Naive thymus-derived CD4-positive, alpha-beta T cell (primary cell): ENCODE measurements at regions not wholly inside any gene's neighbourhood (a gene's known extent, or its start where the extent isn't known, plus 50 kb on each side); places are given as distances from the start of the nearest gene placed in this dataset.
A peak's percentile ranks its signal among the peaks of the same experiment; 100 is the strongest.

Source experiments
- ATAC-seq: fragments of 150-1000 bp; cut with Tn5 transposase; 2 replicates; pipeline ENCODE4 v1.10.0; 2021; ENCODE audit warnings: mild to moderate bottlenecking, moderate library complexity
- CTCF ChIA-PET: fragments of 350-600 bp; sonication (Branson Sonifier 250); formaldehyde crosslinking; loops from one replicate; lab custom pipeline; 2021; ENCODE audit warnings: antibody characterized with exemption; lab: Charles Lee
- POLR2A ChIA-PET: fragments of 350-600 bp; sonication (Branson Sonifier 250); formaldehyde crosslinking; loops from one replicate; lab custom pipeline; 2021; ENCODE audit warnings: antibody characterized with exemption, inconsistent platforms; lab: Charles Lee
- DNase-seq, 9 donors: peaks; one replicate each; pipeline versions ENCODE4 v3.0.0 to v3.0.0-alpha.2; 2020 to 2022; ENCODE audit warnings: mixed read lengths in 1 of 9
- H3K27ac ChIP-seq: one replicate; pipeline ENCODE4 v1.7.0; 2013; ENCODE audit warnings: mild to moderate bottlenecking, low read depth, low read length, moderate library complexity
- H3K27me3 ChIP-seq, 2 donors: one replicate each; pipeline ENCODE4 v1.7.0; 2013; ENCODE audit warnings: low read length in 2 of 2, mild to moderate bottlenecking in 2 of 2, moderate library complexity in 2 of 2; ENCODE audit not compliant: control insufficient read depth in 2 of 2, insufficient read depth in 2 of 2
- H3K36me3 ChIP-seq, 3 experiments: 1 replicate in 2 of 3; 2 replicates in 1 of 3; pipeline ENCODE4 v1.7.0; 2013; ENCODE audit warnings: low read length in 3 of 3, mild to moderate bottlenecking in 3 of 3, moderate library complexity in 1 of 3; ENCODE audit not compliant: insufficient read depth in 3 of 3, control insufficient read depth in 2 of 3
- H3K4me1 ChIP-seq, 2 donors: one replicate each; pipeline ENCODE4 v1.7.0; 2013; ENCODE audit warnings: low read length in 2 of 2, mild to moderate bottlenecking in 2 of 2, moderate library complexity in 1 of 2; ENCODE audit not compliant: control insufficient read depth in 2 of 2, insufficient read depth in 2 of 2
- H3K4me3 ChIP-seq: 2 replicates; pipeline ENCODE4 v1.7.0; 2013; ENCODE audit warnings: mild to moderate bottlenecking, low read length
- H3K9me3 ChIP-seq, 3 experiments: 1 replicate in 2 of 3; 2 replicates in 1 of 3; pipeline ENCODE4 v1.7.0; 2013; ENCODE audit warnings: low read length in 3 of 3; ENCODE audit not compliant: control insufficient read depth in 2 of 3
- H3K27ac Mint-ChIP-seq, 9 donors: one replicate each; pipeline ENCODE4 v1.8.0; 2020 to 2022; ENCODE audit warnings: mixed read lengths in 9 of 9, mild to moderate bottlenecking in 8 of 9, moderate library complexity in 5 of 9, inconsistent platforms in 2 of 9
- H3K27me3 Mint-ChIP-seq, 5 donors: one replicate each; pipeline ENCODE4 v1.8.0; 2021 to 2022; ENCODE audit warnings: mixed read lengths in 5 of 5, mild to moderate bottlenecking in 1 of 5
- H3K36me3 Mint-ChIP-seq, 5 donors: one replicate each; pipeline ENCODE4 v1.8.0; 2020 to 2022; ENCODE audit warnings: mixed read lengths in 5 of 5, mild to moderate bottlenecking in 3 of 5, inconsistent platforms in 1 of 5
- H3K4me1 Mint-ChIP-seq, 7 donors: one replicate each; pipeline ENCODE4 v1.8.0; 2020 to 2022; ENCODE audit warnings: mixed read lengths in 7 of 7, mild to moderate bottlenecking in 3 of 7, inconsistent platforms in 1 of 7
- H3K4me3 Mint-ChIP-seq, 10 donors: one replicate each; pipeline ENCODE4 v1.8.0; 2020 to 2022; ENCODE audit warnings: mild to moderate bottlenecking in 10 of 10, mixed read lengths in 10 of 10, moderate library complexity in 6 of 10, inconsistent platforms in 2 of 10
- H3K9me3 Mint-ChIP-seq, 11 donors: one replicate each; pipeline ENCODE4 v1.8.0; 2020 to 2022; ENCODE audit warnings: mixed read lengths in 11 of 11, mild to moderate bottlenecking in 4 of 11, inconsistent platforms in 1 of 11, moderate library complexity in 1 of 11
- intact Hi-C, 2 donors: fragments of 100-400 bp; cut with micrococcal nuclease; formaldehyde crosslinking; loops; one replicate each; pipeline ENCODE4 v1.15.1; 2023

DNA sequence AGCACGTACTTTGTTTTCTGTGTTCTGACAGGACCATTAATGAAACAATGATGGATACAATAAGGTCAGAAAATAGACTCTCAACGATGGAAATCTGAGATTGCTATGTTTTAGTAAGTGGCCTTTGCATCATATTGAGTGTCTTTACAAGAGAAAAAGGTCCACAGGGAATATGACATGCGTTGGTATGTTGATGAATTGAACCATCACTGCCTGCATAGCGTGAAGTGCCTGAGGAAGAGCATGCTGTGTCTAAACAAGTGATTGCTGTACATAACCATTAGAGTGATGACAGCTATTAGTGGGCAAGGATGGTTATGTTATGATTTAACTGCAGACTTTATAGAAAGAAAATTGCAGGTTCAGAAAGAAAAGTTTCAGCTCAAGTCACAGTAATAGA, 623.2 kb downstream of the SLITRK5 start:
- ChIA-PET CTCF (no interaction called here), POLR2A (no interaction called here)
- DNase-seq = no peak
- no peak overlapping the region for H3K4me3 Mint-ChIP-seq
- Histone ChIP-seq H3K4me1 (no peaks in the 10 kb centered on the region), H3K9me3 (no peaks in the 10 kb centered on the region), H3K4me3 (no peak overlapping the region), H3K27me3 (no peaks in the 10 kb centered on the region), H3K27ac (no peak overlapping the region), H3K36me3 (no peaks in the 10 kb centered on the region)
- no peak for ATAC-seq
- peaks cover 0 to 13% (median 4%) of the 10 kb centered on the region in 11 donors for H3K9me3 Mint-ChIP-seq
- H3K27ac Mint-ChIP-seq = no peak overlapping the region
- no peaks in the 10 kb centered on the region for H3K27me3 Mint-ChIP-seq
- intact Hi-C loops = no loop called here
- no peaks in the 10 kb centered on the region for H3K36me3 Mint-ChIP-seq
- H3K4me1 Mint-ChIP-seq = no peaks in the 10 kb centered on the region

DNA sequence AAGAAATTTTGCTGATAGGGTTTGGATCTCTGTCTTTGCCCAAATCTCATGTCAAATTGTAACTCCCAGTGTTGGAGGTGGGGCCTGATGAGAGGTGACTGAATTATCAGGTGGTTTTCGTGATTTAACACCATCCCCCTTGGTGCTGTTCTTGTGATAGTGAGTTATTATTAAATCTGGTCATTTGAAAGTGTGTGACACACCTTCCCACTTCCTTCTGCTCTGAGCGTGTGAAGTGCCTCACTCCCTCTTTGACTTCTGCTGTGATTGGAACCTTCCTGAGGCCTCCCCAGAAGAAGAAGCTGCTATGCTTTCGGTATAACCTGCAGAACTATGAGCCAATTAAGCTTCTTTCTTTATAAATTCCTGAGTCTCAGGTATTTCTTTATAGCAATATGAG, 632.0 kb downstream of the SLITRK5 start:
- H3K27me3 Mint-ChIP-seq = no peaks in the 10 kb centered on the region
- no peak overlapping the region for H3K27ac Mint-ChIP-seq
- intact Hi-C loops = no loop called here
- peaks cover 0 to 4% (median 0%) of the 10 kb centered on the region in 7 donors for H3K4me1 Mint-ChIP-seq
- ChIA-PET CTCF (no interaction called here), POLR2A (no interaction called here)
- Histone ChIP-seq H3K4me1 (no peaks in the 10 kb centered on the region), H3K4me3 (no peak overlapping the region), H3K27ac (no peak overlapping the region), H3K9me3 (no peaks in the 10 kb centered on the region), H3K36me3 (no peaks in the 10 kb centered on the region), H3K27me3 (no peaks in the 10 kb centered on the region)
- DNase-seq (no peak), ATAC-seq (no peak)
- H3K36me3 Mint-ChIP-seq = no peaks in the 10 kb centered on the region
- H3K4me3 Mint-ChIP-seq = no peak overlapping the region
- peaks cover 0 to 19% (median 4%) of the 10 kb centered on the region in 11 donors for H3K9me3 Mint-ChIP-seq

DNA sequence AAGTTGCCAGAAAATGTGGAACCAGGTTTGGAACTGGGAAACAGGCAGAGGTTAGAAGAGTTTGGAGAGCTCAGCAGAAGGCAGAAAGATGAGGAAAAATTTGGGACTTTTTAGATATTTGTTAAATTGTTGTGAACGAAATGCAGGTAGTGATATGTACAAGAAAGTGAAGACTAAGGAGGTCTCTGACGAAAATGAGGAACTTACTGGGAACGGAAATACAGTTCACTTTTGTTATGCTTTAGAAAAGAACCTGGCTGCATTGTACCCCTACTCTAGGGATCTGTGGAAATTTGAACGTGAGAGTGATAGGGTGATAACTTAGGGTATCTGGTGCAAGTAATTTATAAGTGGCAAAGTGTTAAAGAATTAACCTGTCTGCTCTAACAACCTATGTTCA, 632.4 kb downstream of the SLITRK5 start:
- POLR2A ChIA-PET = no interaction called here
- Histone ChIP-seq H3K4me3 (no peak overlapping the region), H3K4me1 (no peaks in the 10 kb centered on the region), H3K9me3 (no peaks in the 10 kb centered on the region), H3K27me3 (no peaks in the 10 kb centered on the region), H3K27ac (no peak overlapping the region), H3K36me3 (no peaks in the 10 kb centered on the region)
- H3K36me3 Mint-ChIP-seq = no peaks in the 10 kb centered on the region
- intact Hi-C loops = no loop called here
- no peak for DNase-seq
- no peaks in the 10 kb centered on the region for H3K27me3 Mint-ChIP-seq
- no peak overlapping the region for H3K4me3 Mint-ChIP-seq
- H3K27ac Mint-ChIP-seq = no peak overlapping the region
- CTCF ChIA-PET = no interaction called here
- H3K9me3 Mint-ChIP-seq = peaks cover 0 to 19% (median 4%) of the 10 kb centered on the region in 11 donors
- no peak for ATAC-seq
- H3K4me1 Mint-ChIP-seq = peaks cover 0 to 4% (median 0%) of the 10 kb centered on the region in 7 donors

DNA sequence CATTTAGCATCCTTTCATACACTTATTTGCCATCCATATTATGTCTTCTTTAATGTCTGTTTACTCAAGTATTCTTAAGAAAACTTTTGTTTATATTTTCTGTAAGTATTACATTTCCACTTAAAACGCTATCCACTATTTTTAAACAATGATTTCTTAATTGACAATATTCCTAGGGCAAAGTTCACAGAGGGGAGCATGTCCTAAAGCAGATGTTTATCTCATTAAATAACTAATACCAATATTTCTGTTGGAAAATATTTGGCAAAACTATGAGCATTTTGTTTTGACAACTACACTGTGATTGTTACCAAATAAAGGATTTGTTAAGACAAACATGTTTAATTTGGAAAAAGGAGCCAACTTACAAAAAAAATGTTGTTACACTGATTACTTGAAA, 643.3 kb downstream of the SLITRK5 start:
- H3K4me3 ChIP-seq = no peak overlapping the region
- H3K27ac Mint-ChIP-seq = no peak overlapping the region
- H3K9me3 Mint-ChIP-seq = peaks cover 0 to 6% (median 2%) of the 10 kb centered on the region in 11 donors
- ChIA-PET CTCF (interaction anchor here (0.6 kb wide), 1 partner anchor 86 kb away, joined by 3 read pairs; no protein-coding TSS in a partner anchor), POLR2A (no interaction called here)
- no peaks in the 10 kb centered on the region for H3K36me3 Mint-ChIP-seq
- H3K4me3 Mint-ChIP-seq = no peak overlapping the region
- DNase-seq (no peak), ATAC-seq (no peak)
- intact Hi-C loops = no loop called here
- H3K4me1 ChIP-seq = no peaks in the 10 kb centered on the region
- peaks cover 0 to 2% of the 10 kb centered on the region in 2 donors for H3K27me3 ChIP-seq
- no peaks in the 10 kb centered on the region for H3K36me3 ChIP-seq
- H3K4me1 Mint-ChIP-seq = no peaks in the 10 kb centered on the region
- no peaks in the 10 kb centered on the region for H3K9me3 ChIP-seq
- no peak overlapping the region for H3K27ac ChIP-seq
- H3K27me3 Mint-ChIP-seq = no peaks in the 10 kb centered on the region

DNA sequence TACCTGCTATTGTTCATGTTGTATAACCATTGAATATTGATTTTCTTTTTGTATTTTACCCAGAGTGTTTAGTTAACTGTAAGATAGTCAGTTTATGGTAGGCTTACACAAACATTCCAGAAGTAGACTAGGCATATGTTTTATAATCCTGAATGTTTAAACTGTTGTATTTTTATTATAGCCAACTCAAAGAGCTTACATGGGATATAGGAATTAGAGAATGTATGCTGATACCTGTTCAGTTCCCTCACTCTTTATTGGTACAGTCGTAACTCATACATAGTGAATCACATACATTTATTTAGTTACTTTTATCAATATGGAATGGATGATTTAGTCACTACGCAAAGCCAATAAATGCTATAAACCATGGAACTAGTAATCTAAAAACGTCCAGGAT, 657.9 kb downstream of the SLITRK5 start:
- Mint-ChIP-seq H3K36me3 (no peaks in the 10 kb centered on the region), H3K27me3 (no peaks in the 10 kb centered on the region), H3K4me1 (no peaks in the 10 kb centered on the region), H3K27ac (no peak overlapping the region), H3K4me3 (no peak overlapping the region), H3K9me3 (peaks cover 0 to 9% (median 4%) of the 10 kb centered on the region in 11 donors)
- no peaks in the 10 kb centered on the region for H3K36me3 ChIP-seq
- H3K4me3 ChIP-seq = no peak overlapping the region
- no peak for ATAC-seq
- H3K9me3 ChIP-seq = no peaks in the 10 kb centered on the region
- H3K27me3 ChIP-seq = no peaks in the 10 kb centered on the region
- H3K4me1 ChIP-seq = no peaks in the 10 kb centered on the region
- intact Hi-C loops = no loop called here
- no peak for DNase-seq
- CTCF ChIA-PET = no interaction called here
- POLR2A ChIA-PET = no interaction called here
- no peak overlapping the region for H3K27ac ChIP-seq

DNA sequence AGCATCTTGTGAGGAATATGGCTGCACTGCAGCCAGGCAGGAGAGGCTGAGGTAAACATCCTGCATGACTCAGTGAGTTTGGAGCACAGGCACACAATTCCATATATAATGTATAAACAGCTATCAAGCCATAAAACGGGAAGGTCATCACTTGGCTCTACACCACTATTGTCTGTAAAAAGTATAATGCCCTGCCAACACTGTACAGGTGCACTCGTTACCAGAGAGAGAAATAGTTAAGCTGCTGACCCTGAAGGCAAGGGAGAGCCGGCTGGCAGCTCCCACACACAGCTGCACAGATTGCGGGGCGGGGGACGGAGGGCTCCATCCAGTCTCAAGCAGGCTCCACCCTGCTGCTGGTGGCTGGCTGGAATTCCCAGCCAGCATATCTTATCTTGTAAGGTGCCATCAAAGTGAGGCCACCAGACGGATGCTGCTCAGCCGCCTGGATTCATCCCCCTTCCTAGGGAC, 668.1 kb downstream of the SLITRK5 start:
- ATAC-seq = no peak
- Histone ChIP-seq H3K27ac (no peak overlapping the region), H3K36me3 (no peaks in the 10 kb centered on the region), H3K4me3 (no peak overlapping the region), H3K4me1 (no peaks in the 10 kb centered on the region), H3K9me3 (no peaks in the 10 kb centered on the region), H3K27me3 (no peaks in the 10 kb centered on the region)
- H3K36me3 Mint-ChIP-seq = peaks cover 0 to 1% (median 0%) of the 10 kb centered on the region in 5 donors
- DNase-seq = no peak
- H3K4me1 Mint-ChIP-seq = no peaks in the 10 kb centered on the region
- ChIA-PET CTCF (no interaction called here), POLR2A (no interaction called here)
- H3K9me3 Mint-ChIP-seq = peaks cover 2 to 16% (median 7%) of the 10 kb centered on the region in 11 donors
- intact Hi-C loops = no loop called here
- no peak overlapping the region for H3K27ac Mint-ChIP-seq
- no peaks in the 10 kb centered on the region for H3K27me3 Mint-ChIP-seq
- H3K4me3 Mint-ChIP-seq = no peak overlapping the region

DNA sequence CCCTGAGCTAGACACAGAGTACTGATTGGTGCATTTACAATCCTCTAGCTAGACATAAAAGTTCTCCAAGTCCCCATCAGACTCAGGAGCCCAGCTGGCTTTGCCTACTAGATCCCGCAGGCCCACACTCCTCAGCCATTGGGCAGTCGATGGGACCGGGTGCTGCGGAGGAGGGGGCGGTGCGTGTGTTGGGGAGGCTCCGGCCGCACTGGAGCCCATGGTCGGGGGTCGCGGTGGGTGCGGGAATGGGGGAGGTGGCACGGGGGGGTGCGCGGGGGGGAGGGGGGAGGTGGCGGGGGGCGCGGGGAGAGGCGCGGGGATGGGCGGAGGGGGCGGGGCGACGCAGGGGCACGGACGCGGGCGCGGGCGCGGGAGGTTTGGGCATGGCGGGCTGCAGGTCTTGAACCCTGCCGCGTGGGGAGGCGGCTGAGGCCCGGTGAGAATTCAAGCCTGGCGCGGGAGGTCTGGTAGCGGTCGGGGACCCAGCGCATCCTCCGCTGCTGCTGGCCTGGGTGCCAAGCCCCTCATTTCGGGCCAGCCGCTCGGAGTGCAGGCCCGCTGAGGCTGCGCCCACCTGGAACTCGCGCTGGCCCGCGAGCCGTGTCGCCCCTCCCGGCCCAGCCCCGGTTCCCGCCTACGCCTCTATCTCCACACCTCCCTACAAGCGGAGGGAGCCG, 674.1 kb downstream of the SLITRK5 start:
- POLR2A ChIA-PET = no interaction called here
- H3K27ac Mint-ChIP-seq = no peak overlapping the region
- peak in 1 of 9 donors; percentile 4 for DNase-seq

More for the DNA sequence above, 674.1 kb downstream of the SLITRK5 start:
- Mint-ChIP-seq H3K36me3 (peaks cover 0 to 7% (median 0%) of the 10 kb centered on the region in 5 donors), H3K4me3 (no peak overlapping the region), H3K9me3 (peaks cover 4 to 18% (median 11%) of the 10 kb centered on the region in 11 donors), H3K4me1 (no peaks in the 10 kb centered on the region), H3K27me3 (no peaks in the 10 kb centered on the region)
- intact Hi-C loops = no loop called here
- peaks cover 0 to 6% (median 0%) of the 10 kb centered on the region in 3 experiments for H3K9me3 ChIP-seq
- no peaks in the 10 kb centered on the region for H3K27me3 ChIP-seq
- H3K4me3 ChIP-seq = no peak overlapping the region
- no peaks in the 10 kb centered on the region for H3K36me3 ChIP-seq
- H3K4me1 ChIP-seq = no peaks in the 10 kb centered on the region
- H3K27ac ChIP-seq = no peak overlapping the region
- CTCF ChIA-PET = no interaction called here
- ATAC-seq = no peak
